Mammary epithelial cell (primary cell): ENCODE measurements at regions not wholly inside any gene's neighbourhood (a gene's known extent, or its start where the extent isn't known, plus 50 kb on each side); places are given as distances from the start of the nearest gene placed in this dataset.

Experiments used
- CTCF ChIP-seq, 2 donors: IDR thresholded peaks in 1 of 2; conservative IDR thresholded peaks in 1 of 2; 2 replicates each; pipeline ENCODE4 v1.5.1; 2011 to 2012; ENCODE audit warnings: inconsistent platforms in 2 of 2, low read length in 2 of 2, mild to moderate bottlenecking in 2 of 2, control low read depth in 1 of 2, low read depth in 1 of 2; ENCODE audit not compliant: insufficient read depth in 1 of 2; ENCODE audit errors: extremely low read depth in 1 of 2
- EZH2 ChIP-seq: IDR thresholded peaks from 2 replicates; pipeline ENCODE4 v1.6.1; 2012; ENCODE audit warnings: low read length, inconsistent platforms, borderline replicate concordance

- TF ChIP-seq CTCF (conservative IDR thresholded peaks at IDR 0.05 in 1 of 2, IDR thresholded peaks at IDR 0.05 in 1 of 2; ENCODE audit: extremely low read depth in 1 of 2, insufficient read depth in 1 of 2, low read depth in 1 of 2, low read length in 2 of 2) (no peak), EZH2 (no peak)
Observed at GRCh38 chr15:62612771-62613170, 429.8 kb upstream of the TPM1 start.
